ENCODE measurements at regions not wholly inside any gene's neighbourhood (a gene's known extent, or its start where the extent isn't known, plus 50 kb on each side); places are given as distances from the start of the nearest gene placed in this dataset.

- H3K4me3 ChIP-seq, result no peak overlapping the region
- H3K4me1 ChIP-seq, result peaks cover 9% of the 10 kb centered on the region
- intact Hi-C loops (cut with DNase I), result no loop called here
- peak in 2 of 4 donors; percentile 48 to 76 for ATAC-seq
- no peak overlapping the region for H3K27ac ChIP-seq
- TF ChIP-seq, protein P1, sequence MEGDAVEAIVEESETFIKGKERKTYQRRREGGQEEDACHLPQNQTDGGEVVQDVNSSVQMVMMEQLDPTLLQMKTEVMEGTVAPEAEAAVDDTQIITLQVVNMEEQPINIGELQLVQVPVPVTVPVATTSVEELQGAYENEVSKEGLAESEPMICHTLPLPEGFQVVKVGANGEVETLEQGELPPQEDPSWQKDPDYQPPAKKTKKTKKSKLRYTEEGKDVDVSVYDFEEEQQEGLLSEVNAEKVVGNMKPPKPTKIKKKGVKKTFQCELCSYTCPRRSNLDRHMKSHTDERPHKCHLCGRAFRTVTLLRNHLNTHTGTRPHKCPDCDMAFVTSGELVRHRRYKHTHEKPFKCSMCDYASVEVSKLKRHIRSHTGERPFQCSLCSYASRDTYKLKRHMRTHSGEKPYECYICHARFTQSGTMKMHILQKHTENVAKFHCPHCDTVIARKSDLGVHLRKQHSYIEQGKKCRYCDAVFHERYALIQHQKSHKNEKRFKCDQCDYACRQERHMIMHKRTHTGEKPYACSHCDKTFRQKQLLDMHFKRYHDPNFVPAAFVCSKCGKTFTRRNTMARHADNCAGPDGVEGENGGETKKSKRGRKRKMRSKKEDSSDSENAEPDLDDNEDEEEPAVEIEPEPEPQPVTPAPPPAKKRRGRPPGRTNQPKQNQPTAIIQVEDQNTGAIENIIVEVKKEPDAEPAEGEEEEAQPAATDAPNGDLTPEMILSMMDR (IDR thresholded peaks at IDR 0.05), result no peak
- no peaks in the 10 kb centered on the region for H3K9me3 ChIP-seq
- DNase-seq, result no peak
- H3K27me3 ChIP-seq (ENCODE audit: insufficient read depth in 3 of 3, low read length in 2 of 3), result no peaks in the 10 kb centered on the region
- no peaks in the 10 kb centered on the region for H3K36me3 ChIP-seq (ENCODE audit: insufficient read depth in 1 of 2, low read depth in 1 of 2)
- whole genome bisulfite sequencing, 3 donors, result 42 to 47% (median 43%) methylated on average over 2 of the region's 2 CpGs
Measured at GRCh38 chr4:104896660-104897645, 249.7 kb upstream of the TET2 start.

DNA sequence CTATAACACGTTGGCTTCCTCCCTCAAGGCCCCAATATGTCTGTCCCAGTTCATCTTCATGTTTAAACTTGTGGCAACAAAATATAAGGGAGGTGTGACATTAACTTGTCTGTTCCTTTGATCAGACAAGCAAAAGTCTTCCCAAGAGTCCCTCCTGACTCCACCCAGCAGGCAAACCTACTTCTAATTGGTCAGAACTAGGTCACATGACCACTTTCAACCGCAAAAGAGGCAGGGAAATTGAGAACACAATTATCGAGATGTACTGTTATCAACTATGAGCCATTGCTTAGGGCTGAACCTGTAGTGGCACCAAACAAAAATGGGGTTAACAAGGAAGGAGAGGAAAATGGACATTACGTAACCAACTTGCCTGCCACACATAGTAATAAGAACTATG lies 246.8 kb upstream of the TET2 start:
- ATAC-seq (no peak), DNase-seq (no peak)
- Histone ChIP-seq H3K4me3 (no peak overlapping the region), H3K4me1 (peaks cover 9% of the 10 kb centered on the region), H3K36me3 (ENCODE audit: insufficient read depth in 1 of 2, low read depth in 1 of 2) (no peaks in the 10 kb centered on the region), H3K27ac (no peak overlapping the region), H3K9me3 (no peaks in the 10 kb centered on the region), H3K27me3 (ENCODE audit: insufficient read depth in 3 of 3, low read length in 2 of 3) (no peaks in the 10 kb centered on the region)
- intact Hi-C loops (cut with DNase I), result no loop called here
- WGBS, 3 donors, result 92 to 95% (median 93%) methylated on average over 4 of the region's 4 CpGs
- TF ChIP-seq, protein P1 (IDR thresholded peaks at IDR 0.05), result no peak

DNA sequence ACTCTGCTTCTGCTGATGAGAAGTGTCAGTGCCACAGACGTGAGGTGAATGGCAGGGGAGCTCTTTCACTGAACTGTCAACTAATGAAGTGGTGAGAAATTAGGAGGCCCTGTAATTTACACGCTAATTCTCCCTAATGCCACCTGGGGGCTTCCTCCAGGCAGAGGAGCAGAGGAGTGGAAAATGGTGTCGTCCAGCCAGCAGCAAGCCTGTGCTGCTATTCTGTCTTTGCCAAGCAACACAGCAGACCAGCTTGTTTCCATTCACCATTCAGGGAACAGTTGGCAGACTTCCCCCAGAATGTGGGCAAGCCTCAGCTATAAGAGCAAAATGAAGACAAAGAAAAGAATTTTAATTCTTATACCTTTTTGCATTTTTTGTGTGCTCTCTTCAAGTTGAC lies 245.2 kb upstream of the TET2 start:
- Histone ChIP-seq H3K4me3 (no peak overlapping the region), H3K36me3 (ENCODE audit: insufficient read depth in 1 of 2, low read depth in 1 of 2) (no peaks in the 10 kb centered on the region), H3K27ac (no peak overlapping the region), H3K4me1 (peaks cover 8% of the 10 kb centered on the region), H3K27me3 (ENCODE audit: insufficient read depth in 3 of 3, low read length in 2 of 3) (no peaks in the 10 kb centered on the region), H3K9me3 (no peaks in the 10 kb centered on the region)
- intact Hi-C loops (cut with DNase I), result no loop called here
- WGBS, 3 donors, result 17 to 20% (median 19%) methylated on average over 3 of the region's 3 CpGs
- DNase-seq (no peak), ATAC-seq (no peak)
- TF ChIP-seq, protein P1 (IDR thresholded peaks at IDR 0.05), result no peak

GRCh38 chr4:104901961-104902605 lies 244.6 kb upstream of the TET2 start:
- ATAC-seq, result no peak
- H3K9me3 ChIP-seq, result no peaks in the 10 kb centered on the region
- DNase-seq, result no peak
- peaks cover 2% of the 10 kb centered on the region for H3K4me1 ChIP-seq
- TF ChIP-seq, protein P1 (IDR thresholded peaks at IDR 0.05), result no peak
- no peak overlapping the region for H3K27ac ChIP-seq
- H3K4me3 ChIP-seq, result no peak overlapping the region
- H3K27me3 ChIP-seq (ENCODE audit: insufficient read depth in 3 of 3, low read length in 2 of 3), result no peaks in the 10 kb centered on the region
- 53 to 68% (median 63%) methylated on average over 4 of the region's 4 CpGs for WGBS, 3 donors
- intact Hi-C loops (cut with DNase I), result no loop called here
- no peaks in the 10 kb centered on the region for H3K36me3 ChIP-seq (ENCODE audit: insufficient read depth in 1 of 2, low read depth in 1 of 2)

Data from psoas muscle (tissue), 7 donors.